B cell (primary cell): ENCODE measurements at regions not wholly inside any gene's neighbourhood (a gene's known extent, or its start where the extent isn't known, plus 50 kb on each side); places are given as distances from the start of the nearest gene placed in this dataset.

ENCODE experiments used
- ATAC-seq: fragments of 200-7000 bp; cut with Tn5 transposase; one replicate; pipeline ENCODE4 v1.10.0; 2021; ENCODE audit warnings: low read depth, mild to moderate bottlenecking, moderate number of reproducible peaks, moderate library complexity
- CTCF ChIA-PET: fragments of 350-600 bp; sonication (Branson Sonifier 250); formaldehyde crosslinking; loops from one replicate; lab custom pipeline; 2021; ENCODE audit warnings: antibody characterized with exemption, inconsistent platforms; lab: Charles Lee
- POLR2A ChIA-PET: fragments of 350-600 bp; sonication (Branson Sonifier 250); formaldehyde crosslinking; loops from one replicate; lab custom pipeline; 2021; ENCODE audit warnings: antibody characterized with exemption; lab: Charles Lee
- DNase-seq: peaks from one replicate; pipeline ENCODE4 v3.0.0; 2013
- H2AFZ ChIP-seq: 2 replicates; pipeline ENCODE4 v1.6.1; 2012; ENCODE audit warnings: mild to moderate bottlenecking, low read depth, low read length; ENCODE audit not compliant: insufficient read depth, poor library complexity, severe bottlenecking
- H3K27ac ChIP-seq, 2 donors: 1 replicate in 1 of 2; 2 replicates in 1 of 2; pipeline ENCODE4 v1.5.1; 2012 to 2013; ENCODE audit warnings: low read length in 2 of 2, mild to moderate bottlenecking in 2 of 2, moderate library complexity in 1 of 2
- H3K27me3 ChIP-seq, 4 experiments: fragments of 200-600 bp in 1 of 4; sonication (generic) in 1 of 4; replicated peaks in 1 of 4; 1 replicate in 2 of 4; 2 replicates in 2 of 4; pipeline versions ENCODE4 v1.6.1 to v1.7.0; 2013 to 2016; ENCODE audit warnings: low read length in 3 of 4, mild to moderate bottlenecking in 2 of 4, mixed read lengths in 1 of 4, moderate library complexity in 1 of 4; ENCODE audit not compliant: insufficient read depth in 4 of 4, control insufficient read depth in 3 of 4; ENCODE audit errors: control extremely low read depth in 1 of 4
- H3K36me3 ChIP-seq, 2 experiments: replicated peaks in 1 of 2; 1 replicate in 1 of 2; 2 replicates in 1 of 2; pipeline versions ENCODE4 v1.6.1 to v1.7.1; 2013; ENCODE audit warnings: low read length in 1 of 2; ENCODE audit not compliant: insufficient read depth in 2 of 2, control insufficient read depth in 1 of 2; ENCODE audit errors: control extremely low read depth in 1 of 2, extremely low read depth in 1 of 2
- H3K4me1 ChIP-seq, 2 donors: fragments of 200-600 bp in 1 of 2; sonication (generic) in 1 of 2; 1 replicate in 1 of 2; 2 replicates in 1 of 2; pipeline versions ENCODE4 v1.5.1 to v1.6.1; 2013 to 2017; ENCODE audit warnings: low read length in 2 of 2; ENCODE audit not compliant: control insufficient read depth in 2 of 2, insufficient read depth in 2 of 2
- H3K4me2 ChIP-seq: replicated peaks from 2 replicates; pipeline ENCODE3; 2012; ENCODE audit warnings: mild to moderate bottlenecking, low read depth, low read length; ENCODE audit not compliant: poor library complexity, severe bottlenecking
- H3K4me3 ChIP-seq, 5 experiments: fragments of 200-600 bp in 1 of 5; sonication (generic) in 1 of 5; 1 replicate in 3 of 5; 2 replicates in 2 of 5; pipeline versions ENCODE4 v1.5.1 to v1.7.0; 2011 to 2016; ENCODE audit warnings: low read length in 4 of 5, mild to moderate bottlenecking in 4 of 5, low read depth in 2 of 5, control low read depth in 1 of 5, moderate library complexity in 1 of 5; ENCODE audit not compliant: insufficient read depth in 1 of 5; ENCODE audit errors: control extremely low read depth in 1 of 5, extremely low read depth in 1 of 5
- H3K79me2 ChIP-seq: fragments of 200-600 bp; sonication (generic); one replicate; pipeline ENCODE4 v1.6.0; 2016; ENCODE audit warnings: low read length; ENCODE audit not compliant: control insufficient read depth, insufficient read depth
- H3K9ac ChIP-seq: fragments of 200-600 bp; sonication (generic); 2 replicates; pipeline ENCODE4 v1.6.1; 2017; ENCODE audit warnings: mild to moderate bottlenecking, low read length, moderate library complexity
- H3K9me3 ChIP-seq, 3 donors: one replicate each; pipeline versions ENCODE4 v1.6.1 to v1.7.1; 2013; ENCODE audit warnings: low read length in 2 of 3; ENCODE audit not compliant: control insufficient read depth in 2 of 3, insufficient read depth in 1 of 3; ENCODE audit errors: control extremely low read depth in 1 of 3
- H4K20me1 ChIP-seq: 2 replicates; pipeline ENCODE4 v1.6.0; 2012; ENCODE audit warnings: mild to moderate bottlenecking, low read length; ENCODE audit not compliant: insufficient read depth, control insufficient read depth, poor library complexity, severe bottlenecking
- H3K27ac Mint-ChIP-seq: one replicate; pipeline ENCODE4 v1.8.0; 2021; ENCODE audit warnings: mixed read lengths
- H3K27me3 Mint-ChIP-seq: one replicate; pipeline ENCODE4 v1.8.0; 2021; ENCODE audit warnings: mixed read lengths
- H3K4me1 Mint-ChIP-seq: one replicate; pipeline ENCODE4 v1.8.0; 2021; ENCODE audit warnings: mixed read lengths
- H3K4me3 Mint-ChIP-seq: one replicate; pipeline ENCODE4 v1.8.0; 2021; ENCODE audit warnings: mixed read lengths
- H3K9me3 Mint-ChIP-seq: one replicate; pipeline ENCODE4 v1.8.0; 2022; ENCODE audit warnings: mixed read lengths; ENCODE audit not compliant: insufficient read depth
- CTCF ChIP-seq: fragments of 200-600 bp; IDR thresholded peaks from one replicate; pipeline ENCODE4 v1.8.0; 2022; ENCODE audit warnings: antibody characterized with exemption, mild to moderate bottlenecking
- EZH2 ChIP-seq: IDR thresholded peaks from 2 replicates; pipeline ENCODE4 v1.6.1; 2012; ENCODE audit warnings: borderline replicate concordance, low read depth, mild to moderate bottlenecking, moderate library complexity, low read length; ENCODE audit not compliant: insufficient read depth, poor library complexity, severe bottlenecking
- WGBS: methylation state at CpG from one replicate; pipeline ENCODE4 v1.1.5; 2013; ENCODE audit warnings: missing lambda C conversion rate; ENCODE audit not compliant: insufficient coverage; 5-methylcytosine and 5-hydroxymethylcytosine counted together
- intact Hi-C: fragments of 100-400 bp; cut with micrococcal nuclease; formaldehyde crosslinking; loops from one replicate; pipeline ENCODE4 v1.10.0; 2022

GRCh38 chr6:759729-760128 is 66.8 kb upstream of the EXOC2 start:
- Mint-ChIP-seq H3K27ac (no peak overlapping the region), H3K27me3 (peaks cover 7% of the 10 kb centered on the region), H3K4me3 (no peak overlapping the region), H3K9me3 (no peaks in the 10 kb centered on the region), H3K4me1 (no peaks in the 10 kb centered on the region)
- H3K27ac ChIP-seq = no peak overlapping the region
- H3K79me2 ChIP-seq = no peaks in the 10 kb centered on the region
- ATAC-seq (no peak), DNase-seq (no peak)
- no peak overlapping the region for H3K4me2 ChIP-seq
- peaks cover 0 to 4% (median 0%) of the 10 kb centered on the region in 4 experiments for H3K27me3 ChIP-seq
- no peak overlapping the region for H2AFZ ChIP-seq
- H3K4me1 ChIP-seq = no peaks in the 10 kb centered on the region
- intact Hi-C loops = no loop called here
- TF ChIP-seq CTCF (no peak), EZH2 (no peak)
- CTCF ChIA-PET = interaction anchor here (1.1 kb wide), 1 partner anchor 23 kb away, joined by 3 read pairs; no protein-coding TSS in a partner anchor
- H3K9ac ChIP-seq = no peak overlapping the region
- H3K36me3 ChIP-seq = no peaks in the 10 kb centered on the region
- no peaks in the 10 kb centered on the region for H4K20me1 ChIP-seq
- H3K9me3 ChIP-seq = no peaks in the 10 kb centered on the region
- no peak overlapping the region for H3K4me3 ChIP-seq
- WGBS = 100% methylated on average over 1 of the region's 3 CpGs
- POLR2A ChIA-PET = no interaction called here

GRCh38 chr6:756224-756623 is 63.3 kb upstream of the EXOC2 start:
- no peak for TF ChIP-seq CTCF
- TF ChIP-seq EZH2 = no peak
- Histone ChIP-seq H3K4me3 (no peak overlapping the region), H3K4me2 (no peak overlapping the region), H3K27me3 (peaks cover 0 to 4% (median 0%) of the 10 kb centered on the region in 4 experiments), H2AFZ (no peak overlapping the region), H3K79me2 (no peaks in the 10 kb centered on the region), H3K4me1 (no peaks in the 10 kb centered on the region), H3K9me3 (no peaks in the 10 kb centered on the region), H4K20me1 (no peaks in the 10 kb centered on the region), H3K36me3 (no peaks in the 10 kb centered on the region), H3K9ac (no peak overlapping the region), H3K27ac (no peak overlapping the region)
- no peaks in the 10 kb centered on the region for H3K4me1 Mint-ChIP-seq
- ATAC-seq (no peak), DNase-seq (no peak)
- intact Hi-C loops = no loop called here
- no peak overlapping the region for H3K27ac Mint-ChIP-seq
- H3K4me3 Mint-ChIP-seq = no peak overlapping the region
- ChIA-PET POLR2A (no interaction called here), CTCF (no interaction called here)
- H3K27me3 Mint-ChIP-seq = peaks cover 5% of the 10 kb centered on the region
- no peaks in the 10 kb centered on the region for H3K9me3 Mint-ChIP-seq
